ENCODE measurements at regions not wholly inside any gene's neighbourhood (a gene's known extent, or its start where the extent isn't known, plus 50 kb on each side); places are given as distances from the start of the nearest gene placed in this dataset.

DNA sequence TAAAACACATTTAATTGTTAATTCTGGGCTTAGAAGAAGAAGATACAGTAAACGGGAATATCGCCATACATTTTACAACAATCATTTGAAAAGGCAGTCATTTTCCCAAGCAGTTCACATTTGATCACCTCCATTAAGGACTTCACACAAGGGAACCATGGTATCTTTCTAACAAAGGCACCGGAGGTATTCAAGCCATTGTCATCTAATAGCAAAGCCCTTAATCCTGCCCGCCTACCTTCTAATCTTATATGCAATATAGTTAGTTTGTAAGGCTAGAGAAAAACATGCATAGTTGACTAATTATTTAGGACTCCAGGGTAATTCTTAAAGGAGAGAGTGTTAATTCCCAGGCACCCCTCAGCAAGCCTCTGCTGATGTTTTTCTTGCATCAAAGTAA, 83.1 kb downstream of the MRPL32 start:
- TF ChIP-seq, protein P1, sequence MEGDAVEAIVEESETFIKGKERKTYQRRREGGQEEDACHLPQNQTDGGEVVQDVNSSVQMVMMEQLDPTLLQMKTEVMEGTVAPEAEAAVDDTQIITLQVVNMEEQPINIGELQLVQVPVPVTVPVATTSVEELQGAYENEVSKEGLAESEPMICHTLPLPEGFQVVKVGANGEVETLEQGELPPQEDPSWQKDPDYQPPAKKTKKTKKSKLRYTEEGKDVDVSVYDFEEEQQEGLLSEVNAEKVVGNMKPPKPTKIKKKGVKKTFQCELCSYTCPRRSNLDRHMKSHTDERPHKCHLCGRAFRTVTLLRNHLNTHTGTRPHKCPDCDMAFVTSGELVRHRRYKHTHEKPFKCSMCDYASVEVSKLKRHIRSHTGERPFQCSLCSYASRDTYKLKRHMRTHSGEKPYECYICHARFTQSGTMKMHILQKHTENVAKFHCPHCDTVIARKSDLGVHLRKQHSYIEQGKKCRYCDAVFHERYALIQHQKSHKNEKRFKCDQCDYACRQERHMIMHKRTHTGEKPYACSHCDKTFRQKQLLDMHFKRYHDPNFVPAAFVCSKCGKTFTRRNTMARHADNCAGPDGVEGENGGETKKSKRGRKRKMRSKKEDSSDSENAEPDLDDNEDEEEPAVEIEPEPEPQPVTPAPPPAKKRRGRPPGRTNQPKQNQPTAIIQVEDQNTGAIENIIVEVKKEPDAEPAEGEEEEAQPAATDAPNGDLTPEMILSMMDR (IDR thresholded peaks at IDR 0.05) = no peak
- TF ChIP-seq POLR2A (IDR thresholded peaks at IDR 0.05; ENCODE audit: low read length) = no peak
- TF ChIP-seq CEBPB (IDR thresholded peaks at IDR 0.05) = no peak
- TF ChIP-seq NPAS2 (CRISPR knock-in tag; IDR thresholded peaks at IDR 0.05; ENCODE audit: borderline replicate concordance) = no peak
- TF ChIP-seq, protein P2, sequence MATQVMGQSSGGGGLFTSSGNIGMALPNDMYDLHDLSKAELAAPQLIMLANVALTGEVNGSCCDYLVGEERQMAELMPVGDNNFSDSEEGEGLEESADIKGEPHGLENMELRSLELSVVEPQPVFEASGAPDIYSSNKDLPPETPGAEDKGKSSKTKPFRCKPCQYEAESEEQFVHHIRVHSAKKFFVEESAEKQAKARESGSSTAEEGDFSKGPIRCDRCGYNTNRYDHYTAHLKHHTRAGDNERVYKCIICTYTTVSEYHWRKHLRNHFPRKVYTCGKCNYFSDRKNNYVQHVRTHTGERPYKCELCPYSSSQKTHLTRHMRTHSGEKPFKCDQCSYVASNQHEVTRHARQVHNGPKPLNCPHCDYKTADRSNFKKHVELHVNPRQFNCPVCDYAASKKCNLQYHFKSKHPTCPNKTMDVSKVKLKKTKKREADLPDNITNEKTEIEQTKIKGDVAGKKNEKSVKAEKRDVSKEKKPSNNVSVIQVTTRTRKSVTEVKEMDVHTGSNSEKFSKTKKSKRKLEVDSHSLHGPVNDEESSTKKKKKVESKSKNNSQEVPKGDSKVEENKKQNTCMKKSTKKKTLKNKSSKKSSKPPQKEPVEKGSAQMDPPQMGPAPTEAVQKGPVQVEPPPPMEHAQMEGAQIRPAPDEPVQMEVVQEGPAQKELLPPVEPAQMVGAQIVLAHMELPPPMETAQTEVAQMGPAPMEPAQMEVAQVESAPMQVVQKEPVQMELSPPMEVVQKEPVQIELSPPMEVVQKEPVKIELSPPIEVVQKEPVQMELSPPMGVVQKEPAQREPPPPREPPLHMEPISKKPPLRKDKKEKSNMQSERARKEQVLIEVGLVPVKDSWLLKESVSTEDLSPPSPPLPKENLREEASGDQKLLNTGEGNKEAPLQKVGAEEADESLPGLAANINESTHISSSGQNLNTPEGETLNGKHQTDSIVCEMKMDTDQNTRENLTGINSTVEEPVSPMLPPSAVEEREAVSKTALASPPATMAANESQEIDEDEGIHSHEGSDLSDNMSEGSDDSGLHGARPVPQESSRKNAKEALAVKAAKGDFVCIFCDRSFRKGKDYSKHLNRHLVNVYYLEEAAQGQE (IDR thresholded peaks at IDR 0.05) = no peak
- TF ChIP-seq CHD4 (IDR thresholded peaks at IDR 0.05; ENCODE audit: borderline replicate concordance) = no peak

All from A549 (cell line).